Hepatocyte (in vitro differentiated cells): ENCODE measurements at regions not wholly inside any gene's neighbourhood (a gene's known extent, or its start where the extent isn't known, plus 50 kb on each side); places are given as distances from the start of the nearest gene placed in this dataset.
A peak's percentile ranks its signal among the peaks of the same experiment; 100 is the strongest.

Experiments
- EZH2 ChIP-seq: fragments of 200-600 bp; sonication (generic); IDR thresholded peaks from 2 replicates; pipeline ENCODE4 v1.6.1; 2016; ENCODE audit warnings: antibody characterized with exemption, mild to moderate bottlenecking, borderline replicate concordance
- TF ChIP-seq, protein P1 (sequence below): fragments of 200-600 bp; sonication (generic); IDR thresholded peaks from 2 replicates; pipeline ENCODE4 v1.5.1; 2016; ENCODE audit warnings: antibody characterized with exemption, mild to moderate bottlenecking; ENCODE audit not compliant: poor library complexity

DNA sequence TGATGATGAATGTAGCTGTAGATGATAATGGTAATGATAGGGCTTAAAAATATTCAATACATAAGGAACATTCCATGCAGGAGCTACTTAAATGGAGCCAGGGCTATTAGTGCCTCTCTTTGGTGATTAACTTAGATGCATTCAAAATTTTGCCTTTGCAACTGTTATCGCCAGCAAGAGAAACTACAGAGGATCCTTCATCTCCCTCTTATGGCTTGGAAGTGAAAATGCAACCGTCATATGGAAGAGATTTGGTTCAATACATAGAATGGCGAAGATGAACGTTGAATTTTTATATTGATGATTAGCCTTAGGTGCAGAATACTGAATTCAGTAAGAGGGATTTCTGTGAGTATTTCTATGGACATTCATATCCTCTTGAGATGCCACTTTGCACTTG, 134.5 kb upstream of the NLGN4X start:
- TF ChIP-seq, protein P1, sequence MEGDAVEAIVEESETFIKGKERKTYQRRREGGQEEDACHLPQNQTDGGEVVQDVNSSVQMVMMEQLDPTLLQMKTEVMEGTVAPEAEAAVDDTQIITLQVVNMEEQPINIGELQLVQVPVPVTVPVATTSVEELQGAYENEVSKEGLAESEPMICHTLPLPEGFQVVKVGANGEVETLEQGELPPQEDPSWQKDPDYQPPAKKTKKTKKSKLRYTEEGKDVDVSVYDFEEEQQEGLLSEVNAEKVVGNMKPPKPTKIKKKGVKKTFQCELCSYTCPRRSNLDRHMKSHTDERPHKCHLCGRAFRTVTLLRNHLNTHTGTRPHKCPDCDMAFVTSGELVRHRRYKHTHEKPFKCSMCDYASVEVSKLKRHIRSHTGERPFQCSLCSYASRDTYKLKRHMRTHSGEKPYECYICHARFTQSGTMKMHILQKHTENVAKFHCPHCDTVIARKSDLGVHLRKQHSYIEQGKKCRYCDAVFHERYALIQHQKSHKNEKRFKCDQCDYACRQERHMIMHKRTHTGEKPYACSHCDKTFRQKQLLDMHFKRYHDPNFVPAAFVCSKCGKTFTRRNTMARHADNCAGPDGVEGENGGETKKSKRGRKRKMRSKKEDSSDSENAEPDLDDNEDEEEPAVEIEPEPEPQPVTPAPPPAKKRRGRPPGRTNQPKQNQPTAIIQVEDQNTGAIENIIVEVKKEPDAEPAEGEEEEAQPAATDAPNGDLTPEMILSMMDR: peak; percentile 38
- no peak for TF ChIP-seq EZH2
